ENCODE measurements at regions not wholly inside any gene's neighbourhood (a gene's known extent, or its start where the extent isn't known, plus 50 kb on each side); places are given as distances from the start of the nearest gene placed in this dataset.

- no peak for DNase-seq
- BruUV-seq (replicated peaks), result no TSS peak
- ChIA-PET POLR2A (ENCODE audit: unreplicated experiment) (no interaction called here), CTCF (no interaction called here)
- no peaks in the 10 kb centered on the region for H3K4me1 ChIP-seq (replicated peaks; ENCODE audit: insufficient read depth)
- H3K4me2 ChIP-seq, result no peak overlapping the region
- TF ChIP-seq EZH2 (IDR thresholded peaks at IDR 0.05; ENCODE audit: low read depth), result no peak
- no peak for TF ChIP-seq CTCF (conservative IDR thresholded peaks at IDR 0.05)
- H3K9me3 ChIP-seq (ENCODE audit: insufficient read depth, low read depth), result no peaks in the 10 kb centered on the region
- H3K9me2 ChIP-seq (ENCODE audit: insufficient read depth), result no peaks in the 10 kb centered on the region; the same call in 1 of the 2 replicates
- no peaks in the 10 kb centered on the region for H4K20me1 ChIP-seq (ENCODE audit: insufficient read depth)
- no peak overlapping the region for H2AFZ ChIP-seq
- H3K27me3 ChIP-seq (ENCODE audit: insufficient read depth, low read depth), result no peaks in the 10 kb centered on the region; the same call in 1 of the 2 replicates
- intact Hi-C loops (cut with micrococcal nuclease; ENCODE audit: unreplicated experiment), result no loop called here
- no peak overlapping the region for H3K4me3 ChIP-seq
- H3K27ac ChIP-seq, result no peak overlapping the region
- no peaks in the 10 kb centered on the region for H3K36me3 ChIP-seq (ENCODE audit: low read depth)
- H3F3A ChIP-seq (ENCODE audit: insufficient read depth, low read depth), result no peaks in the 10 kb centered on the region
- no peaks in the 10 kb centered on the region for H3K79me2 ChIP-seq (ENCODE audit: low read depth)
Measured at GRCh38 chr3:117104381-117104780, 394.8 kb downstream of the TUSC7 start.

GRCh38 chr3:117104792-117105191 is 395.2 kb downstream of the TUSC7 start:
- H4K20me1 ChIP-seq (ENCODE audit: insufficient read depth), result no peaks in the 10 kb centered on the region
- no peak overlapping the region for H3K27ac ChIP-seq
- no peaks in the 10 kb centered on the region for H3F3A ChIP-seq (ENCODE audit: insufficient read depth, low read depth)
- ChIA-PET POLR2A (ENCODE audit: unreplicated experiment) (no interaction called here), CTCF (no interaction called here)
- no peak for DNase-seq
- no peaks in the 10 kb centered on the region; the same call in 1 of the 2 replicates for H3K9me2 ChIP-seq (ENCODE audit: insufficient read depth)
- no peak overlapping the region for H2AFZ ChIP-seq
- BruUV-seq (replicated peaks), result no TSS peak
- H3K79me2 ChIP-seq (ENCODE audit: low read depth), result no peaks in the 10 kb centered on the region
- H3K27me3 ChIP-seq (ENCODE audit: insufficient read depth, low read depth), result no peaks in the 10 kb centered on the region; the same call in 1 of the 2 replicates
- H3K4me3 ChIP-seq, result no peak overlapping the region
- H3K4me2 ChIP-seq, result no peak overlapping the region
- no peak for TF ChIP-seq CTCF (conservative IDR thresholded peaks at IDR 0.05)
- no peak for TF ChIP-seq EZH2 (IDR thresholded peaks at IDR 0.05; ENCODE audit: low read depth)
- intact Hi-C loops (cut with micrococcal nuclease; ENCODE audit: unreplicated experiment), result no loop called here
- H3K4me1 ChIP-seq (replicated peaks; ENCODE audit: insufficient read depth), result no peaks in the 10 kb centered on the region
- H3K36me3 ChIP-seq (ENCODE audit: low read depth), result no peaks in the 10 kb centered on the region
- no peaks in the 10 kb centered on the region for H3K9me3 ChIP-seq (ENCODE audit: insufficient read depth, low read depth)

GRCh38 chr3:117105686-117106085 is 396.1 kb downstream of the TUSC7 start:
- Histone ChIP-seq H2AFZ (no peak overlapping the region), H4K20me1 (ENCODE audit: insufficient read depth) (no peaks in the 10 kb centered on the region), H3K4me1 (replicated peaks; ENCODE audit: insufficient read depth) (no peaks in the 10 kb centered on the region), H3K4me2 (no peak overlapping the region), H3K36me3 (ENCODE audit: low read depth) (no peaks in the 10 kb centered on the region), H3F3A (ENCODE audit: insufficient read depth, low read depth) (no peaks in the 10 kb centered on the region), H3K9me2 (ENCODE audit: insufficient read depth) (no peaks in the 10 kb centered on the region; the same call in 1 of the 2 replicates), H3K4me3 (no peak overlapping the region), H3K79me2 (ENCODE audit: low read depth) (no peaks in the 10 kb centered on the region), H3K27ac (no peak overlapping the region), H3K9me3 (ENCODE audit: insufficient read depth, low read depth) (no peaks in the 10 kb centered on the region), H3K27me3 (ENCODE audit: insufficient read depth, low read depth) (no peaks in the 10 kb centered on the region; the same call in 1 of the 2 replicates)
- ChIA-PET CTCF (no interaction called here), POLR2A (ENCODE audit: unreplicated experiment) (no interaction called here)
- intact Hi-C loops (cut with micrococcal nuclease; ENCODE audit: unreplicated experiment), result no loop called here
- no TSS peak for BruUV-seq (replicated peaks)
- TF ChIP-seq CTCF (conservative IDR thresholded peaks at IDR 0.05) (no peak), EZH2 (IDR thresholded peaks at IDR 0.05; ENCODE audit: low read depth) (no peak)
- DNase-seq, result no peak

All from PC-9 (cell line).